ENCODE measurements at regions not wholly inside any gene's neighbourhood (a gene's known extent, or its start where the extent isn't known, plus 50 kb on each side); places are given as distances from the start of the nearest gene placed in this dataset.

- H3K36me3 ChIP-seq (ENCODE audit: insufficient read depth) = no peaks in the 10 kb centered on the region
- H2AFZ ChIP-seq (ENCODE audit: low read depth) = no peak overlapping the region
- no peak for TF ChIP-seq CTCF (conservative IDR thresholded peaks at IDR 0.05; ENCODE audit: low read depth, low read length)
- no peak overlapping the region for H3K4me3 ChIP-seq (IDR thresholded peaks at IDR 0.05; ENCODE audit: insufficient read depth, low read depth, low read length)
- no peak overlapping the region for H3K9ac ChIP-seq
- no peak overlapping the region for H3K27ac ChIP-seq
- no peaks in the 10 kb centered on the region for H3K79me2 ChIP-seq (ENCODE audit: insufficient read depth, low read depth)
- H3K27me3 ChIP-seq (ENCODE audit: insufficient read depth, low read depth) = no peaks in the 10 kb centered on the region
- H3K4me2 ChIP-seq = no peak overlapping the region
- H3K4me1 ChIP-seq (ENCODE audit: low read depth, poor library complexity, severe bottlenecking) = no peaks in the 10 kb centered on the region
- no peaks in the 10 kb centered on the region for H4K20me1 ChIP-seq (ENCODE audit: insufficient read depth)
Measured at GRCh38 chr6:134738211-134738885, 211.6 kb downstream of the ALDH8A1 start.

- TF ChIP-seq CTCF (conservative IDR thresholded peaks at IDR 0.05; ENCODE audit: low read depth, low read length) = no peak
- H3K4me1 ChIP-seq (ENCODE audit: low read depth, poor library complexity, severe bottlenecking) = no peaks in the 10 kb centered on the region
- no peak overlapping the region for H3K9ac ChIP-seq
- H3K4me3 ChIP-seq (IDR thresholded peaks at IDR 0.05; ENCODE audit: insufficient read depth, low read depth, low read length) = no peak overlapping the region
- H3K4me2 ChIP-seq = no peak overlapping the region
- no peaks in the 10 kb centered on the region for H3K27me3 ChIP-seq (ENCODE audit: insufficient read depth, low read depth)
- no peaks in the 10 kb centered on the region for H3K79me2 ChIP-seq (ENCODE audit: insufficient read depth, low read depth)
- no peak overlapping the region for H3K27ac ChIP-seq
- no peak overlapping the region for H2AFZ ChIP-seq (ENCODE audit: low read depth)
- H4K20me1 ChIP-seq (ENCODE audit: insufficient read depth) = no peaks in the 10 kb centered on the region
- no peaks in the 10 kb centered on the region for H3K36me3 ChIP-seq (ENCODE audit: insufficient read depth)
Measured at GRCh38 chr6:134735461-134735860, 214.4 kb downstream of the ALDH8A1 start.

GRCh38 chr6:134734312-134734869 lies 215.5 kb downstream of the ALDH8A1 start:
- Histone ChIP-seq H2AFZ (ENCODE audit: low read depth) (no peak overlapping the region), H3K36me3 (ENCODE audit: insufficient read depth) (no peaks in the 10 kb centered on the region), H3K4me3 (IDR thresholded peaks at IDR 0.05; ENCODE audit: insufficient read depth, low read depth, low read length) (no peak overlapping the region), H3K4me1 (ENCODE audit: low read depth, poor library complexity, severe bottlenecking) (no peaks in the 10 kb centered on the region), H3K9ac (no peak overlapping the region), H3K79me2 (ENCODE audit: insufficient read depth, low read depth) (no peaks in the 10 kb centered on the region), H3K27me3 (ENCODE audit: insufficient read depth, low read depth) (no peaks in the 10 kb centered on the region), H4K20me1 (ENCODE audit: insufficient read depth) (no peaks in the 10 kb centered on the region), H3K4me2 (no peak overlapping the region), H3K27ac (no peak overlapping the region)
- TF ChIP-seq CTCF (conservative IDR thresholded peaks at IDR 0.05; ENCODE audit: low read depth, low read length) = no peak

- H3K4me3 ChIP-seq (IDR thresholded peaks at IDR 0.05; ENCODE audit: insufficient read depth, low read depth, low read length) = no peak overlapping the region
- no peaks in the 10 kb centered on the region for H3K36me3 ChIP-seq (ENCODE audit: insufficient read depth)
- H3K79me2 ChIP-seq (ENCODE audit: insufficient read depth, low read depth) = no peaks in the 10 kb centered on the region
- H2AFZ ChIP-seq (ENCODE audit: low read depth) = no peak overlapping the region
- no peak overlapping the region for H3K27ac ChIP-seq
- H3K27me3 ChIP-seq (ENCODE audit: insufficient read depth, low read depth) = no peaks in the 10 kb centered on the region
- H3K9ac ChIP-seq = no peak overlapping the region
- H4K20me1 ChIP-seq (ENCODE audit: insufficient read depth) = no peaks in the 10 kb centered on the region
- H3K4me1 ChIP-seq (ENCODE audit: low read depth, poor library complexity, severe bottlenecking) = no peaks in the 10 kb centered on the region
- TF ChIP-seq CTCF (conservative IDR thresholded peaks at IDR 0.05; ENCODE audit: low read depth, low read length) = no peak
- H3K4me2 ChIP-seq = no peak overlapping the region
Measured at GRCh38 chr6:134733801-134734200, 216.1 kb downstream of the ALDH8A1 start.

All from KMS-11 (cell line).